ENCODE measurements at regions not wholly inside any gene's neighbourhood (a gene's known extent, or its start where the extent isn't known, plus 50 kb on each side); places are given as distances from the start of the nearest gene placed in this dataset.
"Not testable (repeated sequence)": the region's sequence is repeated elsewhere in the genome, so short reads cannot be mapped to it uniquely, and the experiment has no call there.

DNA sequence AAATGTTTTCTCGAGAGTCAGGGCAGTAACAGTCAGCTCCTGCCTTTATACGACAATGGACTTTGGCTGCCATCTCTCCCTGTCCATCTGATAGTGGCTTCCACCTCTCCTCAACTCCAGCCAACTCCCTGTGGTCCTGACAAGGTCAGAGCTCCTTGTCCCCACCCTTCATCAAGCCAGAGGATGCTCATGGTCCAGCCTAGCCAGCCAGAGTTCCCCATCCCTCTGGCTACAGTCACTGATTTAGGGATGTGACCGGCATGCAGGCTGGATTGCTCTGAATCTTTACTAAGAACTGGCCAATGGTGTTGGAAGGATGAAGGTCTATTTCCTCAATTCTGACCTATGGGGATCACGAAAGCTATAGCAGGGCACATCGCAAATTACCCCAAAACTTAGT is 156.1 kb downstream of the OR4M2 start:
- no peak overlapping the region for H3K27ac ChIP-seq (ENCODE audit: low read length)
- H3K9me3 ChIP-seq (ENCODE audit: control insufficient read depth, low read depth, low read length) = peaks cover 59% of the 10 kb centered on the region

DNA sequence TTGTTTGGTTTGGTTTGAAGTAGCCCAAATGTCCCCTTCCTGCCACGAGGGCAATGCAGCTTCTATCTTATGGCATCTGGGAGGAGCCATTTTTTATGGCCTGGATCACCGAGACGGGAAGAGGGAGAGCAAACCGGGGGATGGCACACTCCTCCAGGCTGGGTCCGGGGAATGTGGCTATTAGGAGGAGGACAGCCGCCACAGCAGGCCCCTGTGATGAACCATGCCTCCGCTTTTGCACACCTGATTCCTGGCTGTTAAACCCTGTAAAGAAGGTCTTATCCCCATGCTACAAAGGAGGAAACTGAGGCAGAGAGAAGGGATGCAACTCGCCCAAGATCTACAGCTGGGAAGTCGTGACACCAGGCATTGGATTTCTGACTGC is 157.6 kb downstream of the OR4M2 start:
- peaks cover 54% of the 10 kb centered on the region for H3K9me3 ChIP-seq (ENCODE audit: control insufficient read depth, low read depth, low read length)
- no peak overlapping the region for H3K27ac ChIP-seq (ENCODE audit: low read length)
- H3K9ac ChIP-seq (ENCODE audit: low read length) = no peak overlapping the region
- no peak overlapping the region for H3K4me3 ChIP-seq (ENCODE audit: low read length)
- H3K27me3 ChIP-seq (ENCODE audit: control insufficient read depth, insufficient read depth, low read length) = no peaks in the 10 kb centered on the region
- no peaks in the 10 kb centered on the region for H3K4me1 ChIP-seq (ENCODE audit: control insufficient read depth, low read depth, low read length)
- H3K36me3 ChIP-seq (ENCODE audit: control insufficient read depth, low read depth, low read length) = no peaks in the 10 kb centered on the region

More for the DNA sequence above, 156.1 kb downstream of the OR4M2 start:
- Histone ChIP-seq H3K9ac (ENCODE audit: low read length) (no peak overlapping the region), H3K4me3 (ENCODE audit: low read length) (no peak overlapping the region), H3K27me3 (ENCODE audit: control insufficient read depth, insufficient read depth, low read length) (no peaks in the 10 kb centered on the region), H3K4me1 (ENCODE audit: control insufficient read depth, low read depth, low read length) (no peaks in the 10 kb centered on the region), H3K36me3 (ENCODE audit: control insufficient read depth, low read depth, low read length) (no peaks in the 10 kb centered on the region)

DNA sequence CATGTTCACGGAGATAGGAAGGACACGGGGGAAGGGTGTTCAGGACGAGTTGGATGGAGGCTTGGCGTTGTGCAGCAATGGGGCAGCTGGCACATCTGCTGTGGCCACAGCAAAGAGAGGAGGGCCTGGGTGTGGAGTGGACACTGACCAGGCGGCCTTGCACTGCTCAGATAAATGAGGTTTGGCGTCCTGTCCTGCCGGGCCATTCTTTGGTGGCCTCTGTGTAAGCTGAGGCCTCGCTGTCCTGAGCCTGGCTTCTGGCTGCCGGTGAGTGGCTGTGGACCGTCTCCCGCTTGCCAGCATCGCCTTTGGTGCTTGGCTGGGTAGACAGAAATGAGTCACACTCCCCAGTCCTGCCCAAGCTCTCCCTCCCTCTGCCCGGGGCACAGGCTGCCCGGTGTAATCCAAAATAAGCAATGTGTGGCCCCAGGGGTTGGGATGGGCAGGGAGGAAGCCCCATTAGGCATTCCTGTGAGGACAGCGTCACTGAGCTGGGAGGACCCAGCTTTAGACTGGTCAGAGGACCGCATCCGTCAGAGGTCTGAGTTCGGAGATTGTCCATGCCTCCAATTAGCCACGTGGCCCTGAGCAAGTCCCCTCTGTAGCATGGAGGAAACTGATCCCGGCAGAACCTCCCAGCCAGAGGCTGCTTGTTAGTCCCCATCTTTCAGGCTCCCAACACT is 158.1 kb downstream of the OR4M2 start:
- not testable (repeated sequence) for H3K36me3 ChIP-seq (ENCODE audit: control insufficient read depth, low read depth, low read length)

DNA sequence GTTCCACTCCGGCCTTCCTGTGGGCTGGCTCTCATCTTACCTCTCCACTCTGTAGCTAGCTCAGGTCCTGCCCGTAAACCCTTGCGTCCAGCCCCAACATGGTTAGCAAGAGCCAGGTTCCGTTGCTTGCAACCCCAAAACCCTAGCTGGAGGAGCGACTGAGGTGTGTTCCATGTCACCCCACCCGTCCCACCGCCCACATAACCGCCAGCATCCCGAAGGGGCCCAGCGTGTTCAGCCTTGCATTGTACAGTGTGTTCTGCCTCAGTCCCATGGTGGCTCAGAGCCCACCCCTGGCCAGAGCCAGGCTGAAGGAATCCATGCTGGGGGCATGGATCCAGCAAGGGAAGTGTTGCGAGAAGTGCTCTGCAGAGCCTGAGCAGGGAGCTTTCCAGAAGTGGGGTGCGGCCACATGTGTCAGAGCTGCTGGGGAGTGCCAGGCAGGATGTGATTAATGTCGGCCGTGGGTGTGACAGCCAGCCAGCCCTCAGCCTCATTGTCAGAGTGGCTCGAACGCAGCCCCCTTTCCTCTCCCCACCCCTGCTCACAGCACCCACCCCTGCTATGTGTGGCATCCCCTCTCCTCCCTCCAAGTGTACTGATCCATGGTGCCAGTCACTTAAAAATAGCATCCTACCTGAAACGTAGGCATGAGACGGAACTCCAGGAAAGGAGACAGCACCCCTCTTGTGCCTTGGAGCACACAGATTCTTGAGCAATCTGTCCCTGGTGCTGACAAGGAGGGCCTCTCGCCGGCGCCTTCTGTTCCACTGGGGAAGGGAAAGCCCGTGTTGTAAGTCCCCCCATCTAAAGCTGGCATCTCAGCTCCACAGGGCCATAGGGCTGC is 158.9 kb downstream of the OR4M2 start:
- H3K4me3 ChIP-seq (ENCODE audit: low read length); H3K4me1 ChIP-seq (ENCODE audit: control insufficient read depth, low read depth, low read length); H3K27ac ChIP-seq (ENCODE audit: low read length); H3K27me3 ChIP-seq (ENCODE audit: control insufficient read depth, insufficient read depth, low read length); H3K36me3 ChIP-seq (ENCODE audit: control insufficient read depth, low read depth, low read length); H3K9ac ChIP-seq (ENCODE audit: low read length): not testable (repeated sequence)
- peaks cover 58% of the 10 kb centered on the region for H3K9me3 ChIP-seq (ENCODE audit: control insufficient read depth, low read depth, low read length)

More for the DNA sequence above, 158.1 kb downstream of the OR4M2 start:
- not testable (repeated sequence) for H3K4me3 ChIP-seq (ENCODE audit: low read length); H3K4me1 ChIP-seq (ENCODE audit: control insufficient read depth, low read depth, low read length); H3K27me3 ChIP-seq (ENCODE audit: control insufficient read depth, insufficient read depth, low read length); H3K9ac ChIP-seq (ENCODE audit: low read length); H3K27ac ChIP-seq (ENCODE audit: low read length)
- H3K9me3 ChIP-seq (ENCODE audit: control insufficient read depth, low read depth, low read length) = peaks cover 56% of the 10 kb centered on the region

DNA sequence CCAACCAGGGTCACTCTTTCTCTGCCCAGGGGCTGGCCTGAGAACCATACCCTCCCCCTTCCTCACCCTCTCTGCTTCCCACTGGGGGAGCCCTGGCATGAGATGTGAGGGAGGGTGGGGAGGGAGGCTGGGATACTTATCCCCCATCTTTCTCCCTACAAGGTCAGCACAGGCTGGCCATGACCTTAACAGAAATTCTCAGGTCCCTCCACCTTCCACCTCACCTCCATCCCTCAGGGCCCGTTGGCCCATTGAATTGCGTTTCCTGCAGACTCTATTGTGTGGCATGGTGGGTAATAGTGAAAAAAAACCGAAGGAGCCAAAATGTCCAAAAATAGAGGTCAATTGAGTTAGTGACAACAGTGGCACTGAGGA is 159.5 kb downstream of the OR4M2 start:
- Histone ChIP-seq H3K27me3 (ENCODE audit: control insufficient read depth, insufficient read depth, low read length) (no peaks in the 10 kb centered on the region), H3K27ac (ENCODE audit: low read length) (no peak overlapping the region), H3K9me3 (ENCODE audit: control insufficient read depth, low read depth, low read length) (peaks cover 56% of the 10 kb centered on the region), H3K36me3 (ENCODE audit: control insufficient read depth, low read depth, low read length) (no peaks in the 10 kb centered on the region), H3K4me3 (ENCODE audit: low read length) (no peak overlapping the region), H3K4me1 (ENCODE audit: control insufficient read depth, low read depth, low read length) (no peaks in the 10 kb centered on the region), H3K9ac (ENCODE audit: low read length) (no peak overlapping the region)

DNA sequence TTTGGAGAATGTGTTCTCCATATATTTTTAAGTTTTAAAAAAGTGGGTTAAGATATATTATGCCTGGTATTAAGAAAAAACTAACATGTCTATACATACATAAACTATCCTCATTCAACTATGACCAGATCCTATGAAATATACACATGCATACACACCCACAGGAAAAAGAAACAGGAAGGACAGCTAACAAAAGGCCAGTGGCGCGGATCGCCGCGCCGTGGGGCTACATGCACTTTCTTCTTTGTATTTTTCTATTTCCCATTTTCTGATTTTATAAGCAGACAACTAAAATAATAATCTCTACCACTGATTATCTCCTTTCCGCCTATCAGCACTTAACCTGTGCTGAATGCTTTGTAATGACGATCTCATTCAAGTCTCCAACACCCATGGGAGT is 160.1 kb downstream of the OR4M2 start:
- no peaks in the 10 kb centered on the region for H3K4me1 ChIP-seq (ENCODE audit: control insufficient read depth, low read depth, low read length)
- H3K9me3 ChIP-seq (ENCODE audit: control insufficient read depth, low read depth, low read length) = peaks cover 55% of the 10 kb centered on the region
- H3K4me3 ChIP-seq (ENCODE audit: low read length) = no peak overlapping the region
- H3K9ac ChIP-seq (ENCODE audit: low read length) = no peak overlapping the region
- no peaks in the 10 kb centered on the region for H3K27me3 ChIP-seq (ENCODE audit: control insufficient read depth, insufficient read depth, low read length)
- no peak overlapping the region for H3K27ac ChIP-seq (ENCODE audit: low read length)
- H3K36me3 ChIP-seq (ENCODE audit: control insufficient read depth, low read depth, low read length) = no peaks in the 10 kb centered on the region

DNA sequence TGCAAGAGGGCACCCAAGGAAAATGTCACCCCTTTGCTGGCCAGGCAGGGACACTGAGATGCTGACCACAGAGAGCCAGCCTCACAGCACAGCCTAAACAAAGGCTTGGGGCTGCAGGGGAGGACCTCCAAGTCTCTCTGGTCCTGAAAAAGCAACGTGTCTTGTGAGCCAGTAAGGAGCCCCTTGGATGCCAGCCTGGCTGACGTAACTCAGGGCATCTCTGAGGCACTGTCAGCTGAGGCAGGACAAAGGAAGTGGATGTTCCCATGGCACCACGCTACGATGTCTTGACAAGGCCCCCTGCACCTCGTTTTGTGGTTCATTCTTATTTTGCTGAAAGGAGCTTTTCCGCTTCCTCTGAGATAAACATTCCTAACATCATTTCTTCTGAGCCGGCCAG is 160.7 kb downstream of the OR4M2 start:
- H3K4me1 ChIP-seq (ENCODE audit: control insufficient read depth, low read depth, low read length) = no peaks in the 10 kb centered on the region
- H3K9ac ChIP-seq (ENCODE audit: low read length) = no peak overlapping the region
- no peaks in the 10 kb centered on the region for H3K36me3 ChIP-seq (ENCODE audit: control insufficient read depth, low read depth, low read length)
- no peaks in the 10 kb centered on the region for H3K27me3 ChIP-seq (ENCODE audit: control insufficient read depth, insufficient read depth, low read length)
- no peak overlapping the region for H3K4me3 ChIP-seq (ENCODE audit: low read length)
- H3K9me3 ChIP-seq (ENCODE audit: control insufficient read depth, low read depth, low read length) = peaks cover 55% of the 10 kb centered on the region
- H3K27ac ChIP-seq (ENCODE audit: low read length) = no peak overlapping the region

DNA sequence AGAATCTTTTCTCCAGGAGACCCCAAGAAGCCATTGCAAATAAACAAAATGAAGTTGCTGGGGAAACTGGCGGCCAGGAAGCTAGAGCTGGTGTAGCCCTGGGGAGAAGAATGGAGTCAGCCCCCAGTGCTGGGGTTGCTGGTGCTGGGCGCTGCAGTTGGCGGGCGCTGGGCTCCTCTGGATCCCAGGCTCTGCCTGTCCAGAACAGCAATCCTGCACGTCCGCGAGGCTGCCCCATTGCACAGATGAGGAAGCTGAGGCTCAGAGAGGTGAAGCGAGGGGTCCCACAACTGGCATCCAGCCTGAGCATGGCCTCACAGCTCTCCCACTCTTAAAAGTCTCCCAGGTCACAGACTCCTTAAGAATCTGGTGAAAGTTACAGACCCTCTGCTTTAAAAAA is 161.1 kb downstream of the OR4M2 start:
- H3K27ac ChIP-seq (ENCODE audit: low read length) = no peak overlapping the region
- H3K4me3 ChIP-seq (ENCODE audit: low read length) = no peak overlapping the region
- H3K9me3 ChIP-seq (ENCODE audit: control insufficient read depth, low read depth, low read length) = peaks cover 59% of the 10 kb centered on the region
- H3K27me3 ChIP-seq (ENCODE audit: control insufficient read depth, insufficient read depth, low read length) = no peaks in the 10 kb centered on the region
- no peak overlapping the region for H3K9ac ChIP-seq (ENCODE audit: low read length)
- H3K36me3 ChIP-seq (ENCODE audit: control insufficient read depth, low read depth, low read length) = no peaks in the 10 kb centered on the region
- H3K4me1 ChIP-seq (ENCODE audit: control insufficient read depth, low read depth, low read length) = no peaks in the 10 kb centered on the region

DNA sequence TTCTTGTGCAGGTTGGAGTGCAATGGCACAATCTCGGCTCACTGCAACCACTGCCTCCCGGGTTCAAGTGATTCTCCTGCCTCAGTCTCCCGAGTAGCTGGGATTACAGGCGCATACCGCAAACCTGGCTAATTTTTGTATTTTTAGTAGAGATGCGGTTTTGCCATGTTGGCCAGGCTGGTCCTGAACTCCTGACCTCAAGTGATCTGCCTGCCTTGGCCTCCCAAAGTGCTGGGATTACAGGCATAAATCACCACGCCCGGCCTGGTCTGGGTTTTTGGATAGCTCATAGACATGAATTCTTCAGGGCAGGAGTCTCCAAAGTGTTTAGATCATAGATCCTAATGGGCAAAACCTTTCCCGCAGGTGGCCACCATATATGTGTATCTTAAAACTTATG is 162.0 kb downstream of the OR4M2 start:
- H3K4me1 ChIP-seq (ENCODE audit: control insufficient read depth, low read depth, low read length); H3K4me3 ChIP-seq (ENCODE audit: low read length); H3K27me3 ChIP-seq (ENCODE audit: control insufficient read depth, insufficient read depth, low read length); H3K27ac ChIP-seq (ENCODE audit: low read length); H3K9ac ChIP-seq (ENCODE audit: low read length); H3K36me3 ChIP-seq (ENCODE audit: control insufficient read depth, low read depth, low read length): not testable (repeated sequence)
- peaks cover 54% of the 10 kb centered on the region for H3K9me3 ChIP-seq (ENCODE audit: control insufficient read depth, low read depth, low read length)

DNA sequence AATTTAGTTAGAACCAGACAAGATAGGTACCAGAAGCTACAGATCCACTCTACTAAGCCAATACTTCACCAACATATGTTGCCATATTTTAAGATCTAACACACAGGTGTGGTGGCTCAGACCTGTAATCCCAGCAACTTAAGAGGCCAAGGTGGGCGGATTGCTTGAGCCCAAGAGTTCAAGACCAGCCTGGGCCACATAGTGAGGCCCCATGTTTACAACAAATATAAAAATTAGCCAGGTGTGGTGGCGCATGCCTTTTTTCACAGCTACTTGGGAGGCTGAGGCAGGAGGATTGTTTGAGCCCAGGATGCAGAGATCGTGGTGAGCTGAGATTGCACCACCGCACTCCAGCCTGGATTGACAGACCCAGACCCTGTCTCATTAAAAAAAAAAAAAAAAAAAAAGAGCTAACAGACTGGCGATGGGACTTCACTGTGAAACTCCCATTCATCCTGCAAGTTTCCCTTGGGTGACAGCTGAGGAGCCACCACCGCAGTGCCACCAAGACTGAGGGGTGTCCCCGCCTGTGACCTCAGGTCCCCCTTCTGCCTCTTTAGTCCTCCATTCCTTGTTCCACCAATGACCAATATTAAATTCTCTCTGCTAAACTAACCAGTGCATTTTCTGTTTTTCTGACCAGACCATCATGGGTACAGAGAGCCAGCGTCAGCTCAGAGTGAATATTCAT is 163.3 kb downstream of the OR4M2 start:
- peaks cover 53% of the 10 kb centered on the region for H3K9me3 ChIP-seq (ENCODE audit: control insufficient read depth, low read depth, low read length)
- H3K27me3 ChIP-seq (ENCODE audit: control insufficient read depth, insufficient read depth, low read length) = no peaks in the 10 kb centered on the region
- no peaks in the 10 kb centered on the region for H3K36me3 ChIP-seq (ENCODE audit: control insufficient read depth, low read depth, low read length)
- H3K4me1 ChIP-seq (ENCODE audit: control insufficient read depth, low read depth, low read length) = no peaks in the 10 kb centered on the region
- no peak overlapping the region for H3K27ac ChIP-seq (ENCODE audit: low read length)
- H3K9ac ChIP-seq (ENCODE audit: low read length) = no peak overlapping the region
- H3K4me3 ChIP-seq (ENCODE audit: low read length) = no peak overlapping the region

DNA sequence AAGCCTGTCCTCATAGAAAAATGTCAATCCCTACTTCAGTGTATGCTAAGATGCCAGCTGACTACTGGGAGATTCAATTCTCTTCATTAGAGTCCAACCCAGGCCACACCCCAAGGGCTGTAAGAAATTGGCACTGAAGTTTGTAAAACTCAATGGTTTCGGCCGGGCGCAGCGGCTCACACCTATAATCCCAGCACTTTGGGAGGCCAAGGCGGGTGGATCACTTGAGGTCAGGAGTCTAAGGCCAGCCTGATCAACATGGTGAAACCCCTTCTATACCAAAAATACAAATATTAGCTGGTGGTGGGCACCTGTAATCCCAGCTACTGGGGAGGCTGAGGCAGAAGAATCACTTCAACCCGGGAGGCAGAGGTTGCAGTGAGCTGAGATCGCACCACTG is 169.2 kb downstream of the OR4M2 start:
- not testable (repeated sequence) for H3K4me3 ChIP-seq (ENCODE audit: low read length); H3K9ac ChIP-seq (ENCODE audit: low read length); H3K27ac ChIP-seq (ENCODE audit: low read length); H3K27me3 ChIP-seq (ENCODE audit: control insufficient read depth, insufficient read depth, low read length); H3K36me3 ChIP-seq (ENCODE audit: control insufficient read depth, low read depth, low read length); H3K4me1 ChIP-seq (ENCODE audit: control insufficient read depth, low read depth, low read length)
- peaks cover 61% of the 10 kb centered on the region for H3K9me3 ChIP-seq (ENCODE audit: control insufficient read depth, low read depth, low read length)
